ENCODE measurements at regions not wholly inside any gene's neighbourhood (a gene's known extent, or its start where the extent isn't known, plus 50 kb on each side); places are given as distances from the start of the nearest gene placed in this dataset.

- no peak overlapping the region for H3K4me3 ChIP-seq (ENCODE audit: low read depth, low read length)
- H3K27me3 ChIP-seq (replicated peaks), result no peaks in the 10 kb centered on the region
- in situ Hi-C loops (cut with HindIII; ENCODE audit: low pct_ligation_motif_present, low sequenced_read_pairs), result no loop called here
- DNase-seq, result no peak
- no peak for TF ChIP-seq CTCF (IDR thresholded peaks at IDR 0.05; ENCODE audit: low read depth, low read length, missing control alignments)
- no peaks in the 10 kb centered on the region for H3K36me3 ChIP-seq (replicated peaks)
- H3K27ac ChIP-seq, result no peak overlapping the region
Measured at GRCh38 chr6:154561750-154562149, 51.3 kb upstream of the CNKSR3 start.

GRCh38 chr6:154565331-154565730 is 54.8 kb upstream of the CNKSR3 start:
- in situ Hi-C loops (cut with HindIII; ENCODE audit: low pct_ligation_motif_present, low sequenced_read_pairs), result no loop called here
- H3K27me3 ChIP-seq (replicated peaks), result no peaks in the 10 kb centered on the region
- H3K36me3 ChIP-seq (replicated peaks), result no peaks in the 10 kb centered on the region
- no peak for DNase-seq
- no peak overlapping the region for H3K4me3 ChIP-seq (ENCODE audit: low read depth, low read length)
- no peak for TF ChIP-seq CTCF (IDR thresholded peaks at IDR 0.05; ENCODE audit: low read depth, low read length, missing control alignments)
- no peak overlapping the region for H3K27ac ChIP-seq

GRCh38 chr6:154566866-154567265 is 56.4 kb upstream of the CNKSR3 start:
- no peaks in the 10 kb centered on the region for H3K36me3 ChIP-seq (replicated peaks)
- in situ Hi-C loops (cut with HindIII; ENCODE audit: low pct_ligation_motif_present, low sequenced_read_pairs), result no loop called here
- H3K4me3 ChIP-seq (ENCODE audit: low read depth, low read length), result no peak overlapping the region
- H3K27me3 ChIP-seq (replicated peaks), result no peaks in the 10 kb centered on the region
- no peak overlapping the region for H3K27ac ChIP-seq
- no peak for DNase-seq
- TF ChIP-seq CTCF (IDR thresholded peaks at IDR 0.05; ENCODE audit: low read depth, low read length, missing control alignments), result no peak

GRCh38 chr6:154567695-154568220 is 57.3 kb upstream of the CNKSR3 start:
- DNase-seq, result no peak
- H3K27me3 ChIP-seq (replicated peaks), result no peaks in the 10 kb centered on the region
- no peak for TF ChIP-seq CTCF (IDR thresholded peaks at IDR 0.05; ENCODE audit: low read depth, low read length, missing control alignments)
- H3K36me3 ChIP-seq (replicated peaks), result no peaks in the 10 kb centered on the region
- in situ Hi-C loops (cut with HindIII; ENCODE audit: low pct_ligation_motif_present, low sequenced_read_pairs), result no loop called here
- H3K27ac ChIP-seq, result no peak overlapping the region
- no peak overlapping the region for H3K4me3 ChIP-seq (ENCODE audit: low read depth, low read length)

GRCh38 chr6:154569156-154569862 is 58.8 kb upstream of the CNKSR3 start:
- Histone ChIP-seq H3K4me3 (ENCODE audit: low read depth, low read length) (no peak overlapping the region), H3K27ac (no peak overlapping the region), H3K27me3 (replicated peaks) (no peaks in the 10 kb centered on the region), H3K36me3 (replicated peaks) (no peaks in the 10 kb centered on the region)
- no peak for DNase-seq
- in situ Hi-C loops (cut with HindIII; ENCODE audit: low pct_ligation_motif_present, low sequenced_read_pairs), result no loop called here
- no peak for TF ChIP-seq CTCF (IDR thresholded peaks at IDR 0.05; ENCODE audit: low read depth, low read length, missing control alignments)

- no peak overlapping the region for H3K27ac ChIP-seq
- no peaks in the 10 kb centered on the region for H3K36me3 ChIP-seq (replicated peaks)
- no peak for DNase-seq
- no peak for TF ChIP-seq CTCF (IDR thresholded peaks at IDR 0.05; ENCODE audit: low read depth, low read length, missing control alignments)
- in situ Hi-C loops (cut with HindIII; ENCODE audit: low pct_ligation_motif_present, low sequenced_read_pairs), result no loop called here
- H3K27me3 ChIP-seq (replicated peaks), result no peaks in the 10 kb centered on the region
- no peak overlapping the region for H3K4me3 ChIP-seq (ENCODE audit: low read depth, low read length)
Measured at GRCh38 chr6:154570505-154570904, 60.0 kb upstream of the CNKSR3 start.

All from brain microvascular endothelial cell (primary cell).